ENCODE measurements at regions not wholly inside any gene's neighbourhood (a gene's known extent, or its start where the extent isn't known, plus 50 kb on each side); places are given as distances from the start of the nearest gene placed in this dataset.

DNA sequence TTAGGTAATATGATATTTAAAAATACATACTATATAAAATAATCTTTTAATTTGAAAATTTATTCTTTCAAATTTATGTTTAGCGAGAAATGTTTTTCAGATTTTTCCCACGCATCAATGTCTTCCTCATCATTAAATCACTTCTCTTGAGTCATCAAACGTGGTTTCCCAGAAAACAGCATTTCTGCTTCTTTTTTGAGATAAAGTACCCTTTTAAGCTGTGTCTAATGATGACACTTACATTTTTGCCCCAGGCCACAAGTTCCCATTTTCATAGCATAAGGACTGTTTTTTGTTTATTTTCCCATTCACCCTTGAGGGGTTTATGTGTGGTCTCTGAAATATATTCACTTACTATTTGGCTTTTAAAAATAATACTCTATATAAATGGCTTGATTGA lies 139.0 kb upstream of the HS3ST3A1 start (continued):
- TF ChIP-seq, protein P1, sequence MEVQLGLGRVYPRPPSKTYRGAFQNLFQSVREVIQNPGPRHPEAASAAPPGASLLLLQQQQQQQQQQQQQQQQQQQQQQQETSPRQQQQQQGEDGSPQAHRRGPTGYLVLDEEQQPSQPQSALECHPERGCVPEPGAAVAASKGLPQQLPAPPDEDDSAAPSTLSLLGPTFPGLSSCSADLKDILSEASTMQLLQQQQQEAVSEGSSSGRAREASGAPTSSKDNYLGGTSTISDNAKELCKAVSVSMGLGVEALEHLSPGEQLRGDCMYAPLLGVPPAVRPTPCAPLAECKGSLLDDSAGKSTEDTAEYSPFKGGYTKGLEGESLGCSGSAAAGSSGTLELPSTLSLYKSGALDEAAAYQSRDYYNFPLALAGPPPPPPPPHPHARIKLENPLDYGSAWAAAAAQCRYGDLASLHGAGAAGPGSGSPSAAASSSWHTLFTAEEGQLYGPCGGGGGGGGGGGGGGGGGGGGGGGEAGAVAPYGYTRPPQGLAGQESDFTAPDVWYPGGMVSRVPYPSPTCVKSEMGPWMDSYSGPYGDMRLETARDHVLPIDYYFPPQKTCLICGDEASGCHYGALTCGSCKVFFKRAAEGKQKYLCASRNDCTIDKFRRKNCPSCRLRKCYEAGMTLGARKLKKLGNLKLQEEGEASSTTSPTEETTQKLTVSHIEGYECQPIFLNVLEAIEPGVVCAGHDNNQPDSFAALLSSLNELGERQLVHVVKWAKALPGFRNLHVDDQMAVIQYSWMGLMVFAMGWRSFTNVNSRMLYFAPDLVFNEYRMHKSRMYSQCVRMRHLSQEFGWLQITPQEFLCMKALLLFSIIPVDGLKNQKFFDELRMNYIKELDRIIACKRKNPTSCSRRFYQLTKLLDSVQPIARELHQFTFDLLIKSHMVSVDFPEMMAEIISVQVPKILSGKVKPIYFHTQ (CRISPR knock-in tag; IDR thresholded peaks at IDR 0.05): no peak

DNA sequence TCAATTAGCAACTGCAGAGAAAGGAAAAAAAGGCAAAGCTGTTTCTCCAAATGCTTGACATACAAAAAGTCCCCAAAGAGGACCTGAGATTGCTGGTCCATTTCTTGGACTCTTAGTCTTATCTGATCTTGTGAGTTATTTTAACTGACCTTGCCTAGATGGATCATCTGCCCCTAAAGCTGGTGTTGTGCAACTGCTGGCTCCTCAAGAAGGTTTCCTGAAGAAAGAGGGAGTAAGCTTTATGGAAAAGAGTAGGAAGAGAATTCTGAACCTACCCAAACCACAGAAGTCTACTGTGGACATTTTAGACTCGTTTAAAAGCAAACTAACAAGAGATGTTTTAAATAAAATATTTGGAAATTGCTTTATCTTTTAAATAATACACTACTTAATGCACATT lies 140.0 kb upstream of the HS3ST3A1 start:
- Mint-ChIP-seq H3K9me3 (peaks cover 9% of the 10 kb centered on the region), H3K36me3 (peaks cover 3% of the 10 kb centered on the region; the same call in 1 of the 2 replicates), H3K27me3 (ENCODE audit: low read depth) (no peaks in the 10 kb centered on the region; the same call in 1 of the 2 replicates), H3K4me1 (peaks cover 4% of the 10 kb centered on the region; the same call in 1 of the 2 replicates), H3K27ac (no peak overlapping the region), H3K4me3 (no peak overlapping the region)
- POLR2A ChIA-PET: interaction anchor here (0.7 kb wide), 1 partner anchor 418 kb away, joined by 3 read pairs; no protein-coding TSS in a partner anchor
- ATAC-seq (no peak), DNase-seq (ENCODE audit: low spot score) (no peak)
- CTCF ChIA-PET: no interaction called here
- TF ChIP-seq ELF4 (CRISPR knock-in tag; IDR thresholded peaks at IDR 0.05; ENCODE audit: low read depth) (no peak), ZNF121 (CRISPR knock-in tag; IDR thresholded peaks at IDR 0.05) (no peak)

DNA sequence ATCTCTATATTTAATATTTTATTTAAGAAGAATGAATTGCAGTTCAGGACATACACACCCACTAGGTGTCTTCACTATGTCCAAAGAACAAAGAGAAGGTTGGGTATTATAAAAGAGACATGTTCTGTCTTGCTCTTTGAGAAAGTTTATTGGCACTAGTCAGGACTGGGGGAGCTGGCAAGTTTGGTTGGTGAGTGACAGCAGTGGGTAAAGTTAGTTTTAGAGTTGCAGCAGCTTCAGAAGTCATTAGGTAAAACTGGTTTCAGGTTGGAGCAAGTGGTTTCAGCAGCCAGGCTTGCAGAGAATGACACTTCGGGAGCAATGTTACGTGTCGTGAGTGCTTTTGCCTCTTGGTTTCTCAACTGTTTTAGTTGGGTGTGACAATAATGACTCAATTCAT lies 142.2 kb upstream of the HS3ST3A1 start:
- DNase-seq (ENCODE audit: low spot score) (no peak), ATAC-seq (no peak)
- Mint-ChIP-seq H3K9me3 (peaks cover 23% of the 10 kb centered on the region), H3K36me3 (peaks cover 8% of the 10 kb centered on the region), H3K27me3 (ENCODE audit: low read depth) (no peaks in the 10 kb centered on the region; the same call in 1 of the 2 replicates), H3K27ac (no peak overlapping the region), H3K4me3 (no peak overlapping the region), H3K4me1 (peaks cover 4% of the 10 kb centered on the region; the same call in 1 of the 2 replicates)
- TF ChIP-seq NFATC4 (CRISPR knock-in tag; IDR thresholded peaks at IDR 0.05) (no peak), ZNF416 (CRISPR knock-in tag; IDR thresholded peaks at IDR 0.05) (no peak), TCF7 (CRISPR knock-in tag; IDR thresholded peaks at IDR 0.05; ENCODE audit: low read depth) (no peak), SMAD3 (CRISPR knock-in tag; IDR thresholded peaks at IDR 0.05; ENCODE audit: borderline replicate concordance) (no peak), ZNF671 (CRISPR knock-in tag; IDR thresholded peaks at IDR 0.05) (no peak), JAZF1 (CRISPR knock-in tag; IDR thresholded peaks at IDR 0.05) (no peak), ATF1 (CRISPR knock-in tag; IDR thresholded peaks at IDR 0.05) (no peak), IRF2 (CRISPR knock-in tag; IDR thresholded peaks at IDR 0.05; ENCODE audit: borderline replicate concordance, low read depth) (no peak), KAT7 (CRISPR knock-in tag; IDR thresholded peaks at IDR 0.05; ENCODE audit: borderline replicate concordance) (no peak)
- TF ChIP-seq, protein P2, sequence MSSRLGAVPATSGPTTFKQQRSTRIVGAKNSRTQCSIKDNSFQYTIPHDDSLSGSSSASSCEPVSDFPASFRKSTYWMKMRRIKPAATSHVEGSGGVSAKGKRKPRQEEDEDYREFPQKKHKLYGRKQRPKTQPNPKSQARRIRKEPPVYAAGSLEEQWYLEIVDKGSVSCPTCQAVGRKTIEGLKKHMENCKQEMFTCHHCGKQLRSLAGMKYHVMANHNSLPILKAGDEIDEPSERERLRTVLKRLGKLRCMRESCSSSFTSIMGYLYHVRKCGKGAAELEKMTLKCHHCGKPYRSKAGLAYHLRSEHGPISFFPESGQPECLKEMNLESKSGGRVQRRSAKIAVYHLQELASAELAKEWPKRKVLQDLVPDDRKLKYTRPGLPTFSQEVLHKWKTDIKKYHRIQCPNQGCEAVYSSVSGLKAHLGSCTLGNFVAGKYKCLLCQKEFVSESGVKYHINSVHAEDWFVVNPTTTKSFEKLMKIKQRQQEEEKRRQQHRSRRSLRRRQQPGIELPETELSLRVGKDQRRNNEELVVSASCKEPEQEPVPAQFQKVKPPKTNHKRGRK (CRISPR knock-in tag; IDR thresholded peaks at IDR 0.05; ENCODE audit: borderline replicate concordance): no peak
- TF ChIP-seq, protein P3, sequence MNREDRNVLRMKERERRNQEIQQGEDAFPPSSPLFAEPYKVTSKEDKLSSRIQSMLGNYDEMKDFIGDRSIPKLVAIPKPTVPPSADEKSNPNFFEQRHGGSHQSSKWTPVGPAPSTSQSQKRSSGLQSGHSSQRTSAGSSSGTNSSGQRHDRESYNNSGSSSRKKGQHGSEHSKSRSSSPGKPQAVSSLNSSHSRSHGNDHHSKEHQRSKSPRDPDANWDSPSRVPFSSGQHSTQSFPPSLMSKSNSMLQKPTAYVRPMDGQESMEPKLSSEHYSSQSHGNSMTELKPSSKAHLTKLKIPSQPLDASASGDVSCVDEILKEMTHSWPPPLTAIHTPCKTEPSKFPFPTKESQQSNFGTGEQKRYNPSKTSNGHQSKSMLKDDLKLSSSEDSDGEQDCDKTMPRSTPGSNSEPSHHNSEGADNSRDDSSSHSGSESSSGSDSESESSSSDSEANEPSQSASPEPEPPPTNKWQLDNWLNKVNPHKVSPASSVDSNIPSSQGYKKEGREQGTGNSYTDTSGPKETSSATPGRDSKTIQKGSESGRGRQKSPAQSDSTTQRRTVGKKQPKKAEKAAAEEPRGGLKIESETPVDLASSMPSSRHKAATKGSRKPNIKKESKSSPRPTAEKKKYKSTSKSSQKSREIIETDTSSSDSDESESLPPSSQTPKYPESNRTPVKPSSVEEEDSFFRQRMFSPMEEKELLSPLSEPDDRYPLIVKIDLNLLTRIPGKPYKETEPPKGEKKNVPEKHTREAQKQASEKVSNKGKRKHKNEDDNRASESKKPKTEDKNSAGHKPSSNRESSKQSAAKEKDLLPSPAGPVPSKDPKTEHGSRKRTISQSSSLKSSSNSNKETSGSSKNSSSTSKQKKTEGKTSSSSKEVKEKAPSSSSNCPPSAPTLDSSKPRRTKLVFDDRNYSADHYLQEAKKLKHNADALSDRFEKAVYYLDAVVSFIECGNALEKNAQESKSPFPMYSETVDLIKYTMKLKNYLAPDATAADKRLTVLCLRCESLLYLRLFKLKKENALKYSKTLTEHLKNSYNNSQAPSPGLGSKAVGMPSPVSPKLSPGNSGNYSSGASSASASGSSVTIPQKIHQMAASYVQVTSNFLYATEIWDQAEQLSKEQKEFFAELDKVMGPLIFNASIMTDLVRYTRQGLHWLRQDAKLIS (CRISPR knock-in tag; IDR thresholded peaks at IDR 0.05; ENCODE audit: borderline replicate concordance): no peak
- TF ChIP-seq, protein P4, sequence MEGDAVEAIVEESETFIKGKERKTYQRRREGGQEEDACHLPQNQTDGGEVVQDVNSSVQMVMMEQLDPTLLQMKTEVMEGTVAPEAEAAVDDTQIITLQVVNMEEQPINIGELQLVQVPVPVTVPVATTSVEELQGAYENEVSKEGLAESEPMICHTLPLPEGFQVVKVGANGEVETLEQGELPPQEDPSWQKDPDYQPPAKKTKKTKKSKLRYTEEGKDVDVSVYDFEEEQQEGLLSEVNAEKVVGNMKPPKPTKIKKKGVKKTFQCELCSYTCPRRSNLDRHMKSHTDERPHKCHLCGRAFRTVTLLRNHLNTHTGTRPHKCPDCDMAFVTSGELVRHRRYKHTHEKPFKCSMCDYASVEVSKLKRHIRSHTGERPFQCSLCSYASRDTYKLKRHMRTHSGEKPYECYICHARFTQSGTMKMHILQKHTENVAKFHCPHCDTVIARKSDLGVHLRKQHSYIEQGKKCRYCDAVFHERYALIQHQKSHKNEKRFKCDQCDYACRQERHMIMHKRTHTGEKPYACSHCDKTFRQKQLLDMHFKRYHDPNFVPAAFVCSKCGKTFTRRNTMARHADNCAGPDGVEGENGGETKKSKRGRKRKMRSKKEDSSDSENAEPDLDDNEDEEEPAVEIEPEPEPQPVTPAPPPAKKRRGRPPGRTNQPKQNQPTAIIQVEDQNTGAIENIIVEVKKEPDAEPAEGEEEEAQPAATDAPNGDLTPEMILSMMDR (IDR thresholded peaks at IDR 0.05): no peak
- ChIA-PET POLR2A (no interaction called here), CTCF (no interaction called here)

Data from WTC11 (cell line).